Right lobe of liver (tissue), 6 donors: ENCODE measurements at regions not wholly inside any gene's neighbourhood (a gene's known extent, or its start where the extent isn't known, plus 50 kb on each side); places are given as distances from the start of the nearest gene placed in this dataset.

ENCODE experiments used
- ATAC-seq, 4 donors: fragments of 200-7000 bp; cut with Tn5 transposase; one replicate each; pipeline ENCODE4 v1.9.1; 2020; ENCODE audit warnings: mild to moderate bottlenecking in 4 of 4, moderate library complexity in 4 of 4
- DNase-seq, 3 donors: peaks; one replicate each; pipeline ENCODE4 v3.0.0-alpha.2; 2020
- H3K27ac ChIP-seq, 3 donors: fragments of 200-600 bp; one replicate each; pipeline ENCODE4 v1.8.0; 2022
- H3K27me3 ChIP-seq, 2 donors: fragments of 200-600 bp; one replicate each; pipeline ENCODE4 v1.8.0; 2022
- H3K36me3 ChIP-seq, 4 donors: fragments of 200-600 bp; sonication (generic) in 1 of 4; one replicate each; pipeline versions ENCODE4 v1.5.1 to v1.8.0; 2017 to 2022; ENCODE audit warnings: control low read depth in 1 of 4
- H3K4me1 ChIP-seq, 4 donors: fragments of 200-600 bp; sonication (generic) in 1 of 4; one replicate each; pipeline versions ENCODE4 v1.5.1 to v1.8.0; 2017 to 2022; ENCODE audit warnings: control low read depth in 1 of 4
- H3K4me3 ChIP-seq, 3 donors: fragments of 200-600 bp; one replicate each; pipeline ENCODE4 v1.8.0; 2022
- H3K9me3 ChIP-seq, 4 donors: fragments of 200-600 bp; sonication (generic) in 1 of 4; one replicate each; pipeline versions ENCODE4 v1.5.1 to v1.8.0; 2017 to 2022; ENCODE audit warnings: control low read depth in 1 of 4
- POLR2A ChIP-seq: fragments of 450-650 bp; IDR thresholded peaks from one replicate; pipeline ENCODE4 v1.6.1; 2017; ENCODE audit warnings: antibody characterized with exemption, mild to moderate bottlenecking
- WGBS: methylation state at CpG from one replicate; pipeline ENCODE4 v1.1.6; 2018; ENCODE audit warnings: low coverage, low lambda C conversion rate; ENCODE audit not compliant: insufficient coverage; ENCODE audit errors: missing lambda C conversion rate; 5-methylcytosine and 5-hydroxymethylcytosine counted together
- intact Hi-C, 2 donors: fragments of 100-400 bp; cut with DNase I; formaldehyde crosslinking; loops; one replicate each; pipeline versions ENCODE4 v1.11.2 to v1.14.1; 2022
- TF ChIP-seq, protein P1 (sequence below), 4 donors: fragments of 200-600 bp in 3 of 4; fragments of 450-650 bp in 1 of 4; IDR thresholded peaks; one replicate each; pipeline versions ENCODE4 v1.5.1 to v1.8.0; 2016 to 2022; ENCODE audit warnings: antibody characterized with exemption in 4 of 4, mild to moderate bottlenecking in 2 of 4
- donor health status: DM: no; HTN: yes; CAD: no.
- donor health status: DM: no; HTN: no; CAD: no.
- donor health status: DM: no; HTN: no; CAD: no.
- donor health status: DM: no; HTN: yes; CAD: no.
- donor health status: DM: no; HTN: yes; CAD: no.

DNA sequence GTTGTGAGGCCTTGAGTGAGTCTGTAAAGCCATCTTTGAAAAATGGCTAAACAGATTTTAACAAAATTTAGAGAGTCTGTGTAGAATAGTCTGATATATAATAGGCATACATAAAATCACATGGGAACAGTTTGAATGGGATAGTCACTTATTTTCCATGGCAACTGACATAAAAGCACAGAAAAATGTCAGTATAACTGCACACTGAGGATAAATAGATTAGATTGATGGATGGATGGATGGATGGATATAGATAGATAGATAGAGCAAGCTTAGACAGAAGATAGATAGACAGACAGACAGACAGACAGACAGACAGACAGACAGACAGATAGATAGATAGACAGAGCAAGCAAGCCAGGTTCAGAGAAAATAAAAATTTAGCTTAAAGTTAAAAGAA is 660.2 kb upstream of the API5 start:
- H3K4me1 ChIP-seq, result no peaks in the 10 kb centered on the region
- DNase-seq, result no peak
- intact Hi-C loops, result no loop called here
- no peak for ATAC-seq
- H3K36me3 ChIP-seq, result no peaks in the 10 kb centered on the region
- TF ChIP-seq, protein P1, sequence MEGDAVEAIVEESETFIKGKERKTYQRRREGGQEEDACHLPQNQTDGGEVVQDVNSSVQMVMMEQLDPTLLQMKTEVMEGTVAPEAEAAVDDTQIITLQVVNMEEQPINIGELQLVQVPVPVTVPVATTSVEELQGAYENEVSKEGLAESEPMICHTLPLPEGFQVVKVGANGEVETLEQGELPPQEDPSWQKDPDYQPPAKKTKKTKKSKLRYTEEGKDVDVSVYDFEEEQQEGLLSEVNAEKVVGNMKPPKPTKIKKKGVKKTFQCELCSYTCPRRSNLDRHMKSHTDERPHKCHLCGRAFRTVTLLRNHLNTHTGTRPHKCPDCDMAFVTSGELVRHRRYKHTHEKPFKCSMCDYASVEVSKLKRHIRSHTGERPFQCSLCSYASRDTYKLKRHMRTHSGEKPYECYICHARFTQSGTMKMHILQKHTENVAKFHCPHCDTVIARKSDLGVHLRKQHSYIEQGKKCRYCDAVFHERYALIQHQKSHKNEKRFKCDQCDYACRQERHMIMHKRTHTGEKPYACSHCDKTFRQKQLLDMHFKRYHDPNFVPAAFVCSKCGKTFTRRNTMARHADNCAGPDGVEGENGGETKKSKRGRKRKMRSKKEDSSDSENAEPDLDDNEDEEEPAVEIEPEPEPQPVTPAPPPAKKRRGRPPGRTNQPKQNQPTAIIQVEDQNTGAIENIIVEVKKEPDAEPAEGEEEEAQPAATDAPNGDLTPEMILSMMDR (IDR thresholded peaks at IDR 0.05), result no peak
- TF ChIP-seq POLR2A, result no peak
- H3K27ac ChIP-seq, result no peak overlapping the region
- H3K27me3 ChIP-seq, result no peaks in the 10 kb centered on the region
- H3K9me3 ChIP-seq, result no peaks in the 10 kb centered on the region
- H3K4me3 ChIP-seq, result no peak overlapping the region

DNA sequence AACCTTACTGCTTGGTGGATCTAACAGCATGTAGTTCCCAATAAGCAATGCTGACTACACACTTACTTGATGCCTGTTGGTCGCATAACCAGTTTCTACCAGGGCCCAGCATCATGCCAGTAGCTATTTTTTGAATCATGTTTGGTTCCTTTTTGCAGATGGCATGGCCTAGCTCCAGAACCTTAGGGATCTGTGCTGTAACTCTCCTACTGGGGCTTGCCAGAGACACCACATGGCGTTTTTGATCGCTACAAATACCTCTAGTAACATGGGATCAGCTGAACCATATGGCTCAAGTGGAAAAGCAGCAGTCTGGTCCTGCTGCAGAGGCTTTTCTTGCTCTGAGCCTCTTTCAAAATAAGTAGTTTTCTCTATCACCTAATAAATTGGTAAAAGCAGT is 654.6 kb upstream of the API5 start:
- Histone ChIP-seq H3K36me3 (no peaks in the 10 kb centered on the region), H3K4me3 (no peak overlapping the region), H3K9me3 (no peaks in the 10 kb centered on the region), H3K4me1 (no peaks in the 10 kb centered on the region), H3K27ac (no peak overlapping the region), H3K27me3 (no peaks in the 10 kb centered on the region)
- TF ChIP-seq, protein P1 (IDR thresholded peaks at IDR 0.05), result no peak
- no peak for TF ChIP-seq POLR2A
- 64% methylated on average over 3 of the region's 3 CpGs for WGBS
- intact Hi-C loops, result no loop called here
- DNase-seq (no peak), ATAC-seq (no peak)

DNA sequence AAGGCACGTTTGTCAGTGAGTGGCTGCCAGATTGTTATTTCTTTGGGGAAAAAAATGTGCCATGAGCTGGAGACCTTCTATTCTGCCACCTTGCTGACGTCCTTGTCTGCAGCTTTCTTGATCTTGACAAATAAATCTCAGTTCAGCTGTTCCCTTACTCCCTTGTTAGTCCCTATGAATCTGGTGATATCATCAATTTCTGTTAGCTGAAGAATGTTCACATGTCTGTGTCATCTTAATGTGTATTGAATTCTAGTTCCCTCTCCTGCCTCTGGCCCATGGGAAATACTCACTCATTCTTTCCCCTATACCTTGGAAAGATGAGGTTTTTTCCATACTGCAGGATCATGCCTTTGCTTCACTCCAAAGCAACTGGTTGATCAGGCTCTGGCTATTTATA is 649.9 kb upstream of the API5 start:
- 6% methylated on average over 2 of the region's 2 CpGs for WGBS
- Histone ChIP-seq H3K4me3 (no peak overlapping the region), H3K27ac (no peak overlapping the region), H3K4me1 (no peaks in the 10 kb centered on the region), H3K27me3 (no peaks in the 10 kb centered on the region), H3K36me3 (no peaks in the 10 kb centered on the region), H3K9me3 (no peaks in the 10 kb centered on the region)
- ATAC-seq (no peak), DNase-seq (no peak)
- TF ChIP-seq POLR2A, result no peak
- TF ChIP-seq, protein P1 (IDR thresholded peaks at IDR 0.05), result no peak
- intact Hi-C loops, result no loop called here

DNA sequence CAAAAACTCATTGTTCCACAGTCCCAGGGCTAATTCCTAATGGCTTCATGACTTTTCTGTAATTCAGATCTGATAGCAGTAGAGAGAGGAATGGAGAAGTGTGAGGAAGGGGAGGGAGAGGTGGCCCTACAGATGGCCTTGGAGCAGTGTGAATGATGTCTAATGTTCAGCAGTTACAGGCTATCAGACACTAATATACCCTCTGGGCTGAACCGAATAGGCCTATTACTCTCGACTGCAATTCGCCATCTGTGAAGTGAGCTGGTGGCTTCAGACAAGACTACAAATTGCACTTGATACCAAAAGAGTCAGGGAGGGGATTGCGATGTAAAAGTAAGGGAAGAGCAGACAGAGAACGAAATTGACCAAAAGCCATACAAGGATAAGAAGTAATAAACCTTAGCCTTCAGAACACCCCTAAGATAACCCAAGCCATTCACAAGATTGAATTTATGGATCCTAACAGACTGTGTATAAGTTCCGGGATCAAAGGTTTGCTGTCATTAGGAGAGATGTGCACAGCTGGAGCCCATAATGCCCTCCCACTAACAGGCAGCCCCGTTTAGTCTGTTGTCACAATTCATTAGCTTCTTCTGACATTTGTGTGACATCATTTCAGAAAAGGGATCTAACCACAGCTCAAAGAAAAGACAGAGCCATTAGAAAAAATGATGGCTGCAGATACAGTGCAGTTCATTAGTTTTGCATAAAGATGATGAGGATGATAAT is 642.4 kb upstream of the API5 start:
- H3K27me3 ChIP-seq, result no peaks in the 10 kb centered on the region
- no peak overlapping the region for H3K27ac ChIP-seq
- H3K4me3 ChIP-seq, result no peak overlapping the region
- ATAC-seq (no peak), DNase-seq (no peak)
- H3K4me1 ChIP-seq, result no peaks in the 10 kb centered on the region
- no peaks in the 10 kb centered on the region for H3K36me3 ChIP-seq
- WGBS, result 59% methylated on average over 7 of the region's 7 CpGs
- TF ChIP-seq, protein P1 (IDR thresholded peaks at IDR 0.05), result no peak
- TF ChIP-seq POLR2A, result no peak
- H3K9me3 ChIP-seq, result no peaks in the 10 kb centered on the region
- intact Hi-C loops, result no loop called here

DNA sequence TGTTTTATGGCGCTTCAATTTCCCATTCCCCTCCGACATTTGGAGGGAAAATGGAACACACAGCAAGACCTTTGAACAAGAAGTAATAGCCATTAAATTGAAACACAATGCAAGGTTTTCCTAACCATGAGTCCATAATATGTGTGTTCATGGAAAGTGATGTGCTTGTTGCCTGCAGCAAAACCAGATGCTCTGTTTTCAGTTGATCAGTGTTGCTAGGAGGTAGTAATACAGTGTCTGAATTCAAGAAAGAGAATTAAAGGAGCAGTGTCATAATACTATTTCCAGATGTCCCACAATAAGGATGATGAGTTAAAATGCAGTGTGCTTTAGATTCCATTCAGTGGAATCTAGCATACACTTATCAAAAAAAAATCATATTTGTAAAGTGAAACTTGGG is 637.4 kb upstream of the API5 start:
- TF ChIP-seq, protein P1 (IDR thresholded peaks at IDR 0.05), result no peak
- TF ChIP-seq POLR2A, result no peak
- 56% methylated on average over 2 of the region's 2 CpGs for WGBS
- Histone ChIP-seq H3K27ac (no peak overlapping the region), H3K36me3 (no peaks in the 10 kb centered on the region), H3K27me3 (no peaks in the 10 kb centered on the region), H3K4me1 (no peaks in the 10 kb centered on the region), H3K4me3 (no peak overlapping the region), H3K9me3 (no peaks in the 10 kb centered on the region)
- no peak for DNase-seq
- intact Hi-C loops, result no loop called here
- ATAC-seq, result no peak
